Right atrium auricular region (tissue), 2 donors: ENCODE measurements at regions not wholly inside any gene's neighbourhood (a gene's known extent, or its start where the extent isn't known, plus 50 kb on each side); places are given as distances from the start of the nearest gene placed in this dataset.
A peak's percentile ranks its signal among the peaks of the same experiment; 100 is the strongest.
"Not testable (repeated sequence)": the region's sequence is repeated elsewhere in the genome, so short reads cannot be mapped to it uniquely, and the experiment has no call there.

Source experiments
- DNase-seq: peaks from one replicate; pipeline ENCODE4 v3.0.0-alpha.2; 2019; ENCODE audit warnings: low spot score
- H3K27ac ChIP-seq, 2 donors: fragments of 200-600 bp; sonication (generic); 1 replicate in 1 of 2; 2 replicates in 1 of 2; pipeline ENCODE4 v1.5.1; 2016 to 2019
- H3K27me3 ChIP-seq, 2 donors: fragments of 200-600 bp; sonication (generic); one replicate each; pipeline versions ENCODE4 v1.5.1 to v1.6.0; 2017 to 2019
- H3K36me3 ChIP-seq: fragments of 200-600 bp; sonication (generic); one replicate; pipeline ENCODE4 v1.5.1; 2016
- H3K4me1 ChIP-seq, 2 donors: fragments of 200-600 bp; sonication (generic); one replicate each; pipeline versions ENCODE4 v1.5.1 to v1.6.0; 2017 to 2019
- H3K4me3 ChIP-seq, 2 donors: fragments of 200-600 bp; sonication (generic); 1 replicate in 1 of 2; 2 replicates in 1 of 2; pipeline ENCODE4 v1.5.1; 2017 to 2019; ENCODE audit warnings: mild to moderate bottlenecking in 1 of 2, moderate library complexity in 1 of 2
- H3K9me3 ChIP-seq, 2 donors: fragments of 200-600 bp; sonication (generic); one replicate each; pipeline ENCODE4 v1.5.1; 2019
- CTCF ChIP-seq, 2 donors: fragments of 200-600 bp; sonication (generic); IDR thresholded peaks; one replicate each; pipeline ENCODE4 v1.5.1; 2019; ENCODE audit warnings: antibody characterized with exemption in 2 of 2

- Histone ChIP-seq H3K27me3 (no peaks in the 10 kb centered on the region), H3K36me3 (no peaks in the 10 kb centered on the region), H3K27ac (no peak overlapping the region), H3K9me3 (no peaks in the 10 kb centered on the region), H3K4me3 (no peak overlapping the region), H3K4me1 (peaks cover 0 to 10% of the 10 kb centered on the region in 2 donors)
- no peak for DNase-seq
- TF ChIP-seq CTCF (IDR thresholded peaks at IDR 0.05): no peak
Observed at GRCh38 chr5:34556509-34556782, 99.7 kb upstream of the RAI14 start.

- not testable (repeated sequence) for H3K9me3 ChIP-seq, H3K4me1 ChIP-seq, H3K27me3 ChIP-seq, H3K4me3 ChIP-seq, DNase-seq, H3K27ac ChIP-seq, H3K36me3 ChIP-seq
Observed at GRCh38 chr5:34561581-34561980, 94.5 kb upstream of the RAI14 start.

GRCh38 chr5:34562791-34563190 is 93.3 kb upstream of the RAI14 start:
- Histone ChIP-seq H3K27me3 (no peaks in the 10 kb centered on the region), H3K4me3 (no peak overlapping the region), H3K4me1 (peaks cover 0 to 9% of the 10 kb centered on the region in 2 donors), H3K36me3 (no peaks in the 10 kb centered on the region), H3K27ac (no peak overlapping the region), H3K9me3 (no peaks in the 10 kb centered on the region)
- no peak for DNase-seq
- TF ChIP-seq CTCF (IDR thresholded peaks at IDR 0.05): no peak

- no peak for DNase-seq
- H3K36me3 ChIP-seq: no peaks in the 10 kb centered on the region
- peaks cover 0 to 9% of the 10 kb centered on the region in 2 donors for H3K4me1 ChIP-seq
- H3K4me3 ChIP-seq: no peak overlapping the region
- H3K9me3 ChIP-seq: no peaks in the 10 kb centered on the region
- no peak overlapping the region for H3K27ac ChIP-seq
- H3K27me3 ChIP-seq: no peaks in the 10 kb centered on the region
- no peak for TF ChIP-seq CTCF (IDR thresholded peaks at IDR 0.05)
Observed at GRCh38 chr5:34563269-34563668, 92.9 kb upstream of the RAI14 start.

GRCh38 chr5:34563931-34564709 is 92.0 kb upstream of the RAI14 start:
- Histone ChIP-seq H3K4me1 (peaks cover 0 to 9% of the 10 kb centered on the region in 2 donors), H3K27ac (peak overlapping the region in 1 of 2 donors; percentile 35), H3K9me3 (no peaks in the 10 kb centered on the region), H3K4me3 (no peak overlapping the region), H3K36me3 (no peaks in the 10 kb centered on the region), H3K27me3 (no peaks in the 10 kb centered on the region)
- no peak for TF ChIP-seq CTCF (IDR thresholded peaks at IDR 0.05)
- no peak for DNase-seq

GRCh38 chr5:34564710-34565235 is 91.4 kb upstream of the RAI14 start:
- TF ChIP-seq CTCF (IDR thresholded peaks at IDR 0.05): no peak
- no peaks in the 10 kb centered on the region for H3K36me3 ChIP-seq
- H3K27me3 ChIP-seq: no peaks in the 10 kb centered on the region
- peaks cover 0 to 9% of the 10 kb centered on the region in 2 donors for H3K4me1 ChIP-seq
- no peak overlapping the region for H3K4me3 ChIP-seq
- peak overlapping the region in 1 of 2 donors; percentile 35 for H3K27ac ChIP-seq
- H3K9me3 ChIP-seq: no peaks in the 10 kb centered on the region
- peak; percentile 58 for DNase-seq
